HG02759 (cell line): ENCODE measurements at regions not wholly inside any gene's neighbourhood (a gene's known extent, or its start where the extent isn't known, plus 50 kb on each side); places are given as distances from the start of the nearest gene placed in this dataset.
"Not testable (repeated sequence)": the region's sequence is repeated elsewhere in the genome, so short reads cannot be mapped to it uniquely, and the experiment has no call there.

Experiments
- ATAC-seq: cut with Tn5 transposase; IDR thresholded peaks from one replicate; pipeline ENCODE4 v1.9.1; 2021; ENCODE audit warnings: mild to moderate bottlenecking, moderate library complexity; ENCODE audit not compliant: unreplicated experiment

GRCh38 chr16:60712144-60712543 lies 1324.1 kb downstream of the CDH8 start:
- ATAC-seq = no peak

- no peak for ATAC-seq
These were observed 1331.5 kb downstream of the CDH8 start for GRCh38 chr16:60704726-60705125.

- ATAC-seq = no peak
These were observed 1333.1 kb downstream of the CDH8 start for GRCh38 chr16:60703096-60703495.

- no peak for ATAC-seq
These were observed 1349.4 kb downstream of the CDH8 start for GRCh38 chr16:60686824-60687223.

- no peak for ATAC-seq
These were observed 1352.2 kb downstream of the CDH8 start for GRCh38 chr16:60684002-60684401.

- ATAC-seq = no peak
These were observed 1354.0 kb downstream of the CDH8 start for GRCh38 chr16:60682219-60682618.

- no peak for ATAC-seq
These were observed 1355.2 kb downstream of the CDH8 start for GRCh38 chr16:60681043-60681442.

GRCh38 chr16:60675022-60675421 lies 1361.2 kb downstream of the CDH8 start:
- ATAC-seq = no peak

GRCh38 chr16:60674241-60674640 lies 1362.0 kb downstream of the CDH8 start:
- ATAC-seq = no peak

- no peak for ATAC-seq
These were observed 1380.6 kb downstream of the CDH8 start for GRCh38 chr16:60655514-60656153.

GRCh38 chr16:60651346-60651745 lies 1384.9 kb downstream of the CDH8 start:
- ATAC-seq = no peak

GRCh38 chr16:60648290-60648689 lies 1387.9 kb downstream of the CDH8 start:
- no peak for ATAC-seq

- not testable (repeated sequence) for ATAC-seq
These were observed 1388.8 kb downstream of the CDH8 start for GRCh38 chr16:60647388-60647787.

GRCh38 chr16:60646631-60647030 lies 1389.6 kb downstream of the CDH8 start:
- no peak for ATAC-seq

- ATAC-seq = no peak
These were observed 1390.7 kb downstream of the CDH8 start for GRCh38 chr16:60645541-60645940.

- no peak for ATAC-seq
These were observed 1393.3 kb downstream of the CDH8 start for GRCh38 chr16:60642956-60643355.

GRCh38 chr16:60641067-60641665 lies 1395.1 kb downstream of the CDH8 start:
- ATAC-seq = no peak

- ATAC-seq = no peak
These were observed 1396.2 kb downstream of the CDH8 start for GRCh38 chr16:60640038-60640437.

GRCh38 chr16:60636636-60637035 lies 1399.6 kb downstream of the CDH8 start:
- ATAC-seq = not testable (repeated sequence)

GRCh38 chr16:60636117-60636516 lies 1400.1 kb downstream of the CDH8 start:
- ATAC-seq = no peak

GRCh38 chr16:60635548-60635947 lies 1400.7 kb downstream of the CDH8 start:
- ATAC-seq = no peak

- no peak for ATAC-seq
These were observed 1424.4 kb downstream of the CDH8 start for GRCh38 chr16:60611844-60612243.

- ATAC-seq = no peak
These were observed 1427.3 kb downstream of the CDH8 start for GRCh38 chr16:60608971-60609370.
